KMS-11 (cell line): ENCODE measurements at regions not wholly inside any gene's neighbourhood (a gene's known extent, or its start where the extent isn't known, plus 50 kb on each side); places are given as distances from the start of the nearest gene placed in this dataset.

Experiments used
- H2AFZ ChIP-seq: fragments of 200-600 bp; sonication (generic); 2 replicates; pipeline ENCODE4 v1.6.1; 2016; ENCODE audit warnings: antibody characterized with exemption, mixed run types, low read depth
- H3K27ac ChIP-seq: fragments of 200-600 bp; sonication (generic); 2 replicates; pipeline ENCODE4 v1.6.1; 2016; ENCODE audit warnings: mild to moderate bottlenecking, mixed run types
- H3K27me3 ChIP-seq: fragments of 200-600 bp; sonication (generic); 2 replicates; pipeline ENCODE4 v1.6.1; 2017; ENCODE audit warnings: mild to moderate bottlenecking, low read depth, mixed run types, moderate library complexity; ENCODE audit not compliant: insufficient read depth
- H3K36me3 ChIP-seq: fragments of 200-600 bp; sonication (generic); 2 replicates; pipeline ENCODE4 v1.6.1; 2017; ENCODE audit warnings: mild to moderate bottlenecking, mixed run types; ENCODE audit not compliant: insufficient read depth
- H3K4me1 ChIP-seq: fragments of 200-600 bp; sonication (generic); 2 replicates; pipeline ENCODE4 v1.6.1; 2016; ENCODE audit warnings: mild to moderate bottlenecking, low read depth, mixed run types; ENCODE audit not compliant: poor library complexity, severe bottlenecking
- H3K4me2 ChIP-seq: fragments of 200-600 bp; sonication (generic); 2 replicates; pipeline ENCODE4 v1.7.0; 2016; ENCODE audit warnings: mild to moderate bottlenecking, mixed run types
- H3K4me3 ChIP-seq: fragments of 200-600 bp; sonication (generic); IDR thresholded peaks from 2 replicates; pipeline ENCODE4 v1.6.1; 2017; ENCODE audit warnings: low read depth, low read length, mixed read lengths; ENCODE audit not compliant: insufficient read depth
- H3K79me2 ChIP-seq: fragments of 200-600 bp; sonication (generic); 2 replicates; pipeline ENCODE4 v1.6.1; 2016; ENCODE audit warnings: low read depth, mixed run types; ENCODE audit not compliant: insufficient read depth
- H3K9ac ChIP-seq: fragments of 200-600 bp; sonication (generic); 2 replicates; pipeline ENCODE4 v1.6.1; 2016; ENCODE audit warnings: mild to moderate bottlenecking, mixed run types
- H4K20me1 ChIP-seq: fragments of 200-600 bp; sonication (generic); 2 replicates; pipeline ENCODE4 v1.6.1; 2016; ENCODE audit warnings: mild to moderate bottlenecking, mixed run types; ENCODE audit not compliant: insufficient read depth
- TF ChIP-seq, protein P1 (sequence below): fragments of 200-600 bp; sonication (generic); conservative IDR thresholded peaks from 2 replicates; pipeline ENCODE4 v1.6.1; 2017; ENCODE audit warnings: low read depth, mild to moderate bottlenecking, antibody characterized with exemption, low read length, moderate library complexity, mixed read lengths

DNA sequence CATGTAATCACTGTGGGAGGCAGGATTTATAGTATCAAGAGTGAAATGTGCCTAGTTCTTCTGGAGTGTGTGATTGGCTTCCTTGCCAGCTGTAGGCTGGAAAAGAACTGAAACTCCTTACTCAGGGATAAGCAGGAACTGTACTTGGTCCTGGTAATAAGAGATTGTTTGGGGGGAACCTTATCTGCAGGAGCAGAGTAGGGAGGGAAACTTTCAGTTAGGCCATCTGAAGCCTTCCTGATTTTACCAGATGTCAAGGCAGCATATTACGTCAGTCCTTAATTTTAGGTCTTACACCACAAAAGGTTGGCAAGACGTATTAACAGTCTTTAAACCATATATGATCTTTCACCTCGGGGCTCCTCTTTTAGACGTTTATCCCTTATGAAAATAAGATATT lies 231.5 kb upstream of the FMR1 start:
- Histone ChIP-seq H3K36me3 (no peaks in the 10 kb centered on the region), H3K4me1 (no peaks in the 10 kb centered on the region), H3K79me2 (no peaks in the 10 kb centered on the region), H3K4me3 (no peak overlapping the region), H3K9ac (no peak overlapping the region), H3K27ac (no peak overlapping the region), H3K4me2 (no peak overlapping the region), H2AFZ (no peak overlapping the region), H3K27me3 (no peaks in the 10 kb centered on the region), H4K20me1 (no peaks in the 10 kb centered on the region)
- TF ChIP-seq, protein P1, sequence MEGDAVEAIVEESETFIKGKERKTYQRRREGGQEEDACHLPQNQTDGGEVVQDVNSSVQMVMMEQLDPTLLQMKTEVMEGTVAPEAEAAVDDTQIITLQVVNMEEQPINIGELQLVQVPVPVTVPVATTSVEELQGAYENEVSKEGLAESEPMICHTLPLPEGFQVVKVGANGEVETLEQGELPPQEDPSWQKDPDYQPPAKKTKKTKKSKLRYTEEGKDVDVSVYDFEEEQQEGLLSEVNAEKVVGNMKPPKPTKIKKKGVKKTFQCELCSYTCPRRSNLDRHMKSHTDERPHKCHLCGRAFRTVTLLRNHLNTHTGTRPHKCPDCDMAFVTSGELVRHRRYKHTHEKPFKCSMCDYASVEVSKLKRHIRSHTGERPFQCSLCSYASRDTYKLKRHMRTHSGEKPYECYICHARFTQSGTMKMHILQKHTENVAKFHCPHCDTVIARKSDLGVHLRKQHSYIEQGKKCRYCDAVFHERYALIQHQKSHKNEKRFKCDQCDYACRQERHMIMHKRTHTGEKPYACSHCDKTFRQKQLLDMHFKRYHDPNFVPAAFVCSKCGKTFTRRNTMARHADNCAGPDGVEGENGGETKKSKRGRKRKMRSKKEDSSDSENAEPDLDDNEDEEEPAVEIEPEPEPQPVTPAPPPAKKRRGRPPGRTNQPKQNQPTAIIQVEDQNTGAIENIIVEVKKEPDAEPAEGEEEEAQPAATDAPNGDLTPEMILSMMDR = no peak

DNA sequence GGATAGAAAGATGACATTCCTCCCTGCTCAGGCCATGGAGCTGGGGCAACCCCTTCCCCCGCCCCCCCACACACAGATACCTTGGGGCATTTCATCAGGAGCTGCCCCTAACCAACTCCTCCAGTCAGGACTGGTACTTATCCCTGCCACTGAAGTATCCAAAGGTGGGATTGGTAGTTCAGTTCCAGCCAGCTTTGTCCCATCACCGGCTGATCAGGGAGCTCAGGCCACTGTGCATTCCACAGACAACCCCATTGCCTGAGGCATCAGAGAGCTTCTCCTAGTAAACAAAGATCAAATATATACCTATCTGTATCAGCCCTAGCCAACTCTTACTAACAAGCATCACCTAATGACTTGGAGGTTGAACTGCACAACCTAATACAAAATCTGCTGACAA lies 218.2 kb upstream of the FMR1 start:
- no peak overlapping the region for H3K27ac ChIP-seq
- no peaks in the 10 kb centered on the region for H3K36me3 ChIP-seq
- H3K9ac ChIP-seq = no peak overlapping the region
- H2AFZ ChIP-seq = no peak overlapping the region
- H3K27me3 ChIP-seq = no peaks in the 10 kb centered on the region
- H3K79me2 ChIP-seq = no peaks in the 10 kb centered on the region
- no peak overlapping the region for H3K4me2 ChIP-seq
- H4K20me1 ChIP-seq = no peaks in the 10 kb centered on the region
- H3K4me3 ChIP-seq = no peak overlapping the region
- TF ChIP-seq, protein P1 = no peak
- H3K4me1 ChIP-seq = no peaks in the 10 kb centered on the region

DNA sequence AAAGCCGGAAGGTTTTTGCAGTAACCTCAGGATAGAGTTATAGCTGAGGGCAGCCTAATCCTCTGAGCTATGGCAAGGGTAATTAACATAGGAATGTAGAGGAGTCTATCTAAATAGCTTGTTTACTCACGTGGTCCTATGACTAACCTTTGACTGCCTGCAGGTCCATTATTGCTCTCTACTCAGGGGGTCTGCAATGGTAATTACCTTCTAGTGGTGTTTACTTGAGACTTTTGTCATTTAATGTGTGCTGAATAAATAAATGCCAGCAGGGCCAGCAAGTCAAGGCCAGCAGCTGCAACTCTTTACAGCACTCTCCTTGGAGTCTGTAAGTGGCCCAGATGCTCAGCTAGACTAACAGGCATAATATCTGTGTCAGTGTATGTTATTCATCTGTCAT lies 212.7 kb upstream of the FMR1 start:
- Histone ChIP-seq H3K36me3 (no peaks in the 10 kb centered on the region), H4K20me1 (no peaks in the 10 kb centered on the region), H3K4me1 (no peaks in the 10 kb centered on the region), H3K27ac (no peak overlapping the region), H3K27me3 (no peaks in the 10 kb centered on the region), H3K9ac (no peak overlapping the region), H3K4me3 (no peak overlapping the region), H2AFZ (no peak overlapping the region), H3K4me2 (no peak overlapping the region), H3K79me2 (no peaks in the 10 kb centered on the region)
- TF ChIP-seq, protein P1 = no peak

DNA sequence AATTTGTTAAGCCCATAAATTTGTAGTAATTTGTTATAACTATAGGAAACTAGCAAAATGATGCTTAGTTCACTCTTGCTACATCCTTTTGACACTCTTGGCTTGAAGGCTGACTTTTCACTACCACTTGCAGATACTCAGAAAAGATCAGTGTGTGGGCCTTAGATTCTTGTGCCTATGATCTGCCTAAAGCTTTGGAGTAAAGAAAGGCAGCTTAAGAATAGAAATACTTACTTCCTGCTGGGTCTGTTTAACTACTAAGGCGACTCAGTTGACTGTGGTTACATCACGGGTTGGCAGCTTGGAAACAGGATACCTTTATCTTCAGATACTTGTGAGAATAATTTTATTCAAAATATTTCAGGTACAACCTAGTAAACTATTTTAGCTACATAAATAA lies 201.4 kb upstream of the FMR1 start:
- TF ChIP-seq, protein P1 = no peak
- Histone ChIP-seq H3K27me3 (no peaks in the 10 kb centered on the region), H3K4me3 (no peak overlapping the region)

DNA sequence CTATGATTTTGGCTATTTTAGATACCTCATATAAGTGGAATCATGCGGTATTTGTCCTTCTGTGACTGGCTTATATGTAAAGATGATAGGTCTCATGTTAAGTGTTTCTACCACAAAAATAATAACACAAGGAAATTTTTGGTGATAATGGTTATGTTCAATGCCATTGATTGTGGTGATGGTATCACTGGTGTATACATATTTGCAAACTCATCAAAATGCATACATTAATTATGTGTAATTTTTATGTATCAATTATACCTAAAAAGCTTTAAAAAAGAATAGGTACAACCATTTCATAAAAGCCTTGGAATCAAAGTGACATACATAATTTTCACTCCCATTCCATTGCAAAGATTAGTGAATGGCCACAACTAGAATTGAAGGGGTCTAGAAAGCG lies 178.3 kb upstream of the FMR1 start:
- Histone ChIP-seq H3K9ac (no peak overlapping the region), H3K4me2 (no peak overlapping the region), H3K36me3 (no peaks in the 10 kb centered on the region), H2AFZ (no peak overlapping the region), H3K27me3 (no peaks in the 10 kb centered on the region), H3K27ac (no peak overlapping the region), H3K4me1 (no peaks in the 10 kb centered on the region), H4K20me1 (no peaks in the 10 kb centered on the region), H3K79me2 (no peaks in the 10 kb centered on the region), H3K4me3 (no peak overlapping the region)
- TF ChIP-seq, protein P1 = no peak

More for the DNA sequence above, 201.4 kb upstream of the FMR1 start:
- no peaks in the 10 kb centered on the region for H3K36me3 ChIP-seq
- no peak overlapping the region for H3K4me2 ChIP-seq
- H3K9ac ChIP-seq = no peak overlapping the region
- no peaks in the 10 kb centered on the region for H3K79me2 ChIP-seq
- no peak overlapping the region for H3K27ac ChIP-seq
- no peaks in the 10 kb centered on the region for H4K20me1 ChIP-seq
- H2AFZ ChIP-seq = no peak overlapping the region
- no peaks in the 10 kb centered on the region for H3K4me1 ChIP-seq
